ENCODE measurements at regions not wholly inside any gene's neighbourhood (a gene's known extent, or its start where the extent isn't known, plus 50 kb on each side); places are given as distances from the start of the nearest gene placed in this dataset.

GRCh38 chr2:145155196-145155595 is 635.3 kb upstream of the ZEB2 start:
- DNase-seq = no peak

- no peak for DNase-seq
Observed at GRCh38 chr2:145154731-145155130, 634.8 kb upstream of the ZEB2 start.

- DNase-seq = no peak
Observed at GRCh38 chr2:145146691-145147090, 626.8 kb upstream of the ZEB2 start.

GRCh38 chr2:145144131-145144728 is 624.3 kb upstream of the ZEB2 start:
- no peak for DNase-seq

- DNase-seq = no peak
Observed at GRCh38 chr2:145141981-145142380, 622.1 kb upstream of the ZEB2 start.

- DNase-seq = no peak
Observed at GRCh38 chr2:145140658-145141057, 620.7 kb upstream of the ZEB2 start.

GRCh38 chr2:145138626-145139025 is 618.7 kb upstream of the ZEB2 start:
- no peak for DNase-seq

- no peak for DNase-seq
Observed at GRCh38 chr2:145137901-145138300, 618.0 kb upstream of the ZEB2 start.

GRCh38 chr2:145137211-145137610 is 617.3 kb upstream of the ZEB2 start:
- DNase-seq = no peak

GRCh38 chr2:145136702-145137101 is 616.8 kb upstream of the ZEB2 start:
- no peak for DNase-seq

GRCh38 chr2:145126146-145126545 is 606.2 kb upstream of the ZEB2 start:
- no peak for DNase-seq

- DNase-seq = no peak
Observed at GRCh38 chr2:145124085-145124484, 604.2 kb upstream of the ZEB2 start.

- DNase-seq = peak; percentile 9
Observed at GRCh38 chr2:145123606-145124005, 603.7 kb upstream of the ZEB2 start.

GRCh38 chr2:145119225-145119624 is 599.3 kb upstream of the ZEB2 start:
- DNase-seq = no peak

GRCh38 chr2:145116834-145117725 is 597.2 kb upstream of the ZEB2 start:
- peak; percentile 16 for DNase-seq

- DNase-seq = peak; percentile 42
Observed at GRCh38 chr2:145116056-145116455, 596.1 kb upstream of the ZEB2 start.

- DNase-seq = no peak
Observed at GRCh38 chr2:145114726-145115125, 594.8 kb upstream of the ZEB2 start.

GRCh38 chr2:145112467-145112866 is 592.5 kb upstream of the ZEB2 start:
- no peak for DNase-seq

- DNase-seq = peak; percentile 67
Observed at GRCh38 chr2:145110668-145111356, 590.9 kb upstream of the ZEB2 start.

GRCh38 chr2:145108959-145109710 is 589.2 kb upstream of the ZEB2 start:
- no peak for DNase-seq

GRCh38 chr2:145108361-145108778 is 588.5 kb upstream of the ZEB2 start:
- DNase-seq = no peak

GRCh38 chr2:145106293-145106692 is 586.4 kb upstream of the ZEB2 start:
- no peak for DNase-seq

GRCh38 chr2:145102706-145103105 is 582.8 kb upstream of the ZEB2 start:
- no peak for DNase-seq
